Keratinocyte (primary cell): ENCODE measurements at regions not wholly inside any gene's neighbourhood (a gene's known extent, or its start where the extent isn't known, plus 50 kb on each side); places are given as distances from the start of the nearest gene placed in this dataset.
A peak's percentile ranks its signal among the peaks of the same experiment; 100 is the strongest.

ENCODE experiments used
- DNase-seq: peaks from one replicate; pipeline ENCODE4 v3.0.0-alpha.2; 2011; ENCODE audit warnings: low read depth, missing footprints, low spot score
- FAIRE-seq: peaks from 2 replicates; lab custom pipeline; 2011; peaks lifted over from hg19 to GRCh38; lab: Jason Lieb, UNC
- H2AFZ ChIP-seq: 2 replicates; pipeline ENCODE4 v1.6.0; 2012; ENCODE audit warnings: low read length, control low read depth, inconsistent platforms; ENCODE audit not compliant: control insufficient read depth
- H3K27ac ChIP-seq: 2 replicates; pipeline ENCODE4 v1.5.1; 2011; ENCODE audit warnings: low read length; ENCODE audit not compliant: control insufficient read depth, insufficient read depth
- H3K27me3 ChIP-seq: 3 replicates; pipeline ENCODE4 v1.6.0; 2011; ENCODE audit warnings: low read length; ENCODE audit not compliant: control insufficient read depth, insufficient read depth; ENCODE audit errors: extremely low read depth
- H3K36me3 ChIP-seq, 2 experiments: 2 replicates in 1 of 2; 3 replicates in 1 of 2; pipeline ENCODE4 v1.5.1; 2011; ENCODE audit warnings: low read length in 2 of 2, mild to moderate bottlenecking in 1 of 2; ENCODE audit not compliant: control insufficient read depth in 2 of 2, insufficient read depth in 2 of 2; ENCODE audit errors: extremely low read depth in 1 of 2
- H3K4me1 ChIP-seq: 3 replicates; pipeline ENCODE4 v1.5.1; 2011; ENCODE audit warnings: low read length; ENCODE audit not compliant: control insufficient read depth, insufficient read depth; ENCODE audit errors: extremely low read depth
- H3K4me2 ChIP-seq: 3 replicates; pipeline ENCODE4 v1.6.0; 2011; ENCODE audit warnings: low read depth, low read length; ENCODE audit not compliant: control insufficient read depth, insufficient read depth; ENCODE audit errors: extremely low read depth
- H3K4me3 ChIP-seq, 3 experiments: fragments of 200-600 bp in 1 of 3; sonication (generic) in 1 of 3; 2 replicates in 2 of 3; 3 replicates in 1 of 3; pipeline ENCODE4 v1.5.1; 2011 to 2016; ENCODE audit warnings: low read length in 3 of 3, mild to moderate bottlenecking in 3 of 3, control low read depth in 2 of 3, inconsistent platforms in 1 of 3, low read depth in 1 of 3, mixed read lengths in 1 of 3, mixed run types in 1 of 3, moderate library complexity in 1 of 3; ENCODE audit not compliant: control insufficient read depth in 2 of 3, insufficient read depth in 2 of 3; ENCODE audit errors: extremely low read depth in 1 of 3
- H3K79me2 ChIP-seq: 2 replicates; pipeline ENCODE4 v1.6.0; 2012; ENCODE audit warnings: low read length; ENCODE audit not compliant: control insufficient read depth, insufficient read depth
- H3K9ac ChIP-seq: 3 replicates; pipeline ENCODE4 v1.6.0; 2011; ENCODE audit warnings: low read length; ENCODE audit not compliant: control insufficient read depth, insufficient read depth; ENCODE audit errors: extremely low read depth
- H3K9me1 ChIP-seq: 3 replicates; pipeline ENCODE4 v1.6.0; 2011; ENCODE audit warnings: low read length; ENCODE audit not compliant: control insufficient read depth, insufficient read depth; ENCODE audit errors: extremely low read depth
- H3K9me3 ChIP-seq: 2 replicates; pipeline ENCODE4 v1.5.1; 2012; ENCODE audit warnings: low read depth, low read length; ENCODE audit not compliant: control insufficient read depth
- H4K20me1 ChIP-seq: 3 replicates; pipeline ENCODE4 v1.6.0; 2011; ENCODE audit warnings: low read length; ENCODE audit not compliant: control insufficient read depth, insufficient read depth; ENCODE audit errors: extremely low read depth
- EZH2 ChIP-seq: IDR thresholded peaks from one replicate; pipeline ENCODE4 v1.6.1; 2012; ENCODE audit warnings: inconsistent platforms, mild to moderate bottlenecking, low read length, moderate library complexity
- dilution Hi-C: fragments of 300-500 bp; cut with MboI; formaldehyde crosslinking; loops from one replicate; pipeline ENCODE4 v1.7.0; 2020; ENCODE audit warnings: low sequenced_read_pairs; ENCODE audit not compliant: extremely low pct_ligation_motif_present
- TF ChIP-seq, protein P1 (sequence below), 3 experiments: IDR thresholded peaks in 1 of 3; conservative IDR thresholded peaks in 1 of 3; optimal IDR thresholded peaks in 1 of 3; 2 replicates in 2 of 3; 3 replicates in 1 of 3; pipeline versions ENCODE3 to v1.5.1; 2011; ENCODE audit warnings: low read length in 3 of 3, mild to moderate bottlenecking in 3 of 3, moderate library complexity in 2 of 3, control low read depth in 1 of 3, inconsistent platforms in 1 of 3; ENCODE audit not compliant: insufficient read depth in 2 of 3; ENCODE audit errors: extremely low read depth in 1 of 3

DNA sequence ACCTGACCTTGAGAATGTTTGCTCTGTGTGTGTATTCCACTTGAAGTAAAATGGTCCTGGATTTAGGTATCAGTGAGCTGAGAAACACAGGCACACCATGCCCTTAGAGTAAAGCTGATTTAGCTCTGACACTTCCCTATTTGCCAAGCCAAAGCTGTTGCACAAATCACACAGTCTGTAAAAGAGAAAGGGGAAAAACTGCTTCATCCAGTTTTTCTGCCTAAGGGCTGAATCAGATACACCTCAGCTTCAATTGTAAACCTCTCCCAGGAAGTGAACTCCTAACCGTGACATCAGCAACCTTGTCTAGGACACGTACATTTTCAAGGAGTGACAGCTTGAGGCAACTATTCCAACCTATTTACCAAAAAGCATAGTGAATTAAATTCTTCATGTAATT lies 150.4 kb downstream of the NR4A2 start:
- no peaks in the 10 kb centered on the region for H3K36me3 ChIP-seq
- peak overlapping the region in 2 of 3 experiments; percentile 16 to 46 for H3K4me3 ChIP-seq
- peak overlapping the region; percentile 82 for H2AFZ ChIP-seq
- peak overlapping the region; percentile 86 for H3K27ac ChIP-seq
- no peaks in the 10 kb centered on the region for H4K20me1 ChIP-seq
- no peaks in the 10 kb centered on the region for H3K27me3 ChIP-seq
- peak overlapping the region; percentile 56 for H3K9ac ChIP-seq
- no peaks in the 10 kb centered on the region for H3K79me2 ChIP-seq
- dilution Hi-C loops: loop anchor here (10.0 kb wide), 1 partner anchor 393 kb away; no protein-coding TSS in a partner anchor
- H3K4me1 ChIP-seq: peaks cover 23% of the 10 kb centered on the region
- no peaks in the 10 kb centered on the region for H3K9me3 ChIP-seq
- H3K9me1 ChIP-seq: no peaks in the 10 kb centered on the region
- FAIRE-seq: peak; percentile 97
- H3K4me2 ChIP-seq: peak overlapping the region; percentile 84
- TF ChIP-seq EZH2: no peak
- TF ChIP-seq, protein P1, sequence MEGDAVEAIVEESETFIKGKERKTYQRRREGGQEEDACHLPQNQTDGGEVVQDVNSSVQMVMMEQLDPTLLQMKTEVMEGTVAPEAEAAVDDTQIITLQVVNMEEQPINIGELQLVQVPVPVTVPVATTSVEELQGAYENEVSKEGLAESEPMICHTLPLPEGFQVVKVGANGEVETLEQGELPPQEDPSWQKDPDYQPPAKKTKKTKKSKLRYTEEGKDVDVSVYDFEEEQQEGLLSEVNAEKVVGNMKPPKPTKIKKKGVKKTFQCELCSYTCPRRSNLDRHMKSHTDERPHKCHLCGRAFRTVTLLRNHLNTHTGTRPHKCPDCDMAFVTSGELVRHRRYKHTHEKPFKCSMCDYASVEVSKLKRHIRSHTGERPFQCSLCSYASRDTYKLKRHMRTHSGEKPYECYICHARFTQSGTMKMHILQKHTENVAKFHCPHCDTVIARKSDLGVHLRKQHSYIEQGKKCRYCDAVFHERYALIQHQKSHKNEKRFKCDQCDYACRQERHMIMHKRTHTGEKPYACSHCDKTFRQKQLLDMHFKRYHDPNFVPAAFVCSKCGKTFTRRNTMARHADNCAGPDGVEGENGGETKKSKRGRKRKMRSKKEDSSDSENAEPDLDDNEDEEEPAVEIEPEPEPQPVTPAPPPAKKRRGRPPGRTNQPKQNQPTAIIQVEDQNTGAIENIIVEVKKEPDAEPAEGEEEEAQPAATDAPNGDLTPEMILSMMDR (optimal IDR thresholded peaks at IDR 0.05 in 1 of 3, IDR thresholded peaks at IDR 0.05 in 1 of 3, conservative IDR thresholded peaks at IDR 0.05 in 1 of 3; ENCODE audit: extremely low read depth in 1 of 3, insufficient read depth in 2 of 3, low read length in 3 of 3): no peak
- peak; percentile 17 for DNase-seq

DNA sequence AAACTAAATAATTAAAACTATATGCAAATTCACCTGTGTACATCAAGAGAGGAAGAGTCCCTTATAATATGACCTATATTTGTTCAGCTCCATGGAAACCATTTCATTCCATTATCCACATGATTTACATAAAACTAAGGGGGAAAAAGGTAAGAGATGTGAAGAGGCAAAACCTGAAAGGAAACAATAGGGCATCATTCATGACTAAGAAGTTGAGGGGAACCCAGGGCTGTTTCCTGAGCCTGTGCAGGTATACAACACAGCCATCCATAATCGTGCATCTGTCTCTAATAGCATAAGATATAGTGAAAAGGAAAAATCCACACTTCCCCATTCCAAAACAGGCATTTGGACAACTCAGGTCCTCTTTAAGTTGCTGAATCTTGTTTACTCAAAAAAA lies 151.3 kb downstream of the NR4A2 start:
- dilution Hi-C loops: loop anchor here (10.0 kb wide), 1 partner anchor 394 kb away; no protein-coding TSS in a partner anchor
- no peak for FAIRE-seq
- peak overlapping the region; percentile 84 for H3K4me2 ChIP-seq
- no peaks in the 10 kb centered on the region for H3K9me3 ChIP-seq
- H2AFZ ChIP-seq: no peak overlapping the region
- H3K9me1 ChIP-seq: no peaks in the 10 kb centered on the region
- H3K36me3 ChIP-seq: no peaks in the 10 kb centered on the region
- no peaks in the 10 kb centered on the region for H3K27me3 ChIP-seq
- no peak for DNase-seq
- no peak overlapping the region for H3K27ac ChIP-seq
- peaks cover 23% of the 10 kb centered on the region for H3K4me1 ChIP-seq
- H3K4me3 ChIP-seq: no peak overlapping the region
- no peaks in the 10 kb centered on the region for H3K79me2 ChIP-seq
- TF ChIP-seq, protein P1 (optimal IDR thresholded peaks at IDR 0.05 in 1 of 3, IDR thresholded peaks at IDR 0.05 in 1 of 3, conservative IDR thresholded peaks at IDR 0.05 in 1 of 3; ENCODE audit: extremely low read depth in 1 of 3, insufficient read depth in 2 of 3, low read length in 3 of 3): no peak
- no peak for TF ChIP-seq EZH2
- H3K9ac ChIP-seq: no peak overlapping the region
- H4K20me1 ChIP-seq: no peaks in the 10 kb centered on the region
